GM12872 (cell line): ENCODE measurements at regions not wholly inside any gene's neighbourhood (a gene's known extent, or its start where the extent isn't known, plus 50 kb on each side); places are given as distances from the start of the nearest gene placed in this dataset.

Experiments
- CTCF ChIP-seq: IDR thresholded peaks from 3 replicates; pipeline ENCODE4 v1.5.1; 2011; ENCODE audit warnings: low read depth, mild to moderate bottlenecking, low read length, moderate library complexity; ENCODE audit not compliant: insufficient read depth

- TF ChIP-seq CTCF = no peak
Observed at GRCh38 chr7:42479452-42479815, 242.4 kb upstream of the GLI3 start.

GRCh38 chr7:42478717-42479116, 241.7 kb upstream of the GLI3 start:
- no peak for TF ChIP-seq CTCF

GRCh38 chr7:42476255-42476654, 239.2 kb upstream of the GLI3 start:
- no peak for TF ChIP-seq CTCF

GRCh38 chr7:42475082-42475481, 238.1 kb upstream of the GLI3 start:
- no peak for TF ChIP-seq CTCF

- no peak for TF ChIP-seq CTCF
Observed at GRCh38 chr7:42473099-42473498, 236.1 kb upstream of the GLI3 start.

- no peak for TF ChIP-seq CTCF
Observed at GRCh38 chr7:42471573-42472174, 234.7 kb upstream of the GLI3 start.

- no peak for TF ChIP-seq CTCF
Observed at GRCh38 chr7:42469341-42469740, 232.3 kb upstream of the GLI3 start.
